ENCODE measurements at regions not wholly inside any gene's neighbourhood (a gene's known extent, or its start where the extent isn't known, plus 50 kb on each side); places are given as distances from the start of the nearest gene placed in this dataset.

- Histone ChIP-seq H3K27me3 (ENCODE audit: control insufficient read depth in 3 of 3, insufficient read depth in 3 of 3, low read length in 2 of 3) (peaks cover 0 to 2% (median 0%) of the 10 kb centered on the region in 3 donors), H3K36me3 (ENCODE audit: control insufficient read depth in 4 of 4, insufficient read depth in 4 of 4, low read length in 4 of 4) (no peaks in the 10 kb centered on the region), H3K4me3 (no peak overlapping the region), H3K9ac (ENCODE audit: insufficient read depth in 1 of 2, low read length in 2 of 2) (no peak overlapping the region), H3K9me3 (ENCODE audit: control insufficient read depth in 4 of 4, insufficient read depth in 3 of 4, low read length in 3 of 4) (peaks cover 0 to 8% (median 0%) of the 10 kb centered on the region in 4 donors), H3K4me1 (ENCODE audit: control insufficient read depth in 5 of 5, insufficient read depth in 5 of 5, low read length in 5 of 5) (no peaks in the 10 kb centered on the region), H3K27ac (ENCODE audit: low read depth in 1 of 2, low read length in 1 of 2) (no peak overlapping the region)
- 93 to 96% methylated on average over 3 of the region's 3 CpGs for WGBS, 2 donors
- TF ChIP-seq CTCF (IDR thresholded peaks at IDR 0.05; ENCODE audit: control extremely low read depth, extremely low read depth) = no peak
- ATAC-seq (ENCODE audit: insufficient read depth, low FRiP score) (no peak), DNase-seq (no peak)
Observed at GRCh38 chr10:131666091-131666490, 234.7 kb upstream of the PPP2R2D start.

DNA sequence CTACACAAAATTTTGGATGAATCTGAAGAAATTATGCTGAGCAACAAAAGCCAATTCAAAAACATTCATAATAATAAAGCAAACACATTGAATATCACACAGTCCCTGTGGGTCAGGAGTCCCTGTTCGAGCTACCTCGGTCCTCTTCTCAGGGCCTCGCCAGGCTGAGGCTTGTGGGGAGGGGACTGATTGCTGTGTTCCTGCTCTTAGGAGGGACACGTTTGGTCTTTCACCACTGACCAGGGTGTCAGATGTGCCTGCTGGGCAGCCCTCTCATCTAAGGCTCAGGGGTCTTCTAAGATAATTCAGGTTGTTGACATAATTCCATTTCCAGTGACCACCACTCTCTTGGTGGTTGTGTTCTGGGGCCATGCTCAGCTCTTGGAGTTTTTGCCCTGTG lies 233.8 kb upstream of the PPP2R2D start:
- Histone ChIP-seq H3K4me1 (ENCODE audit: control insufficient read depth in 5 of 5, insufficient read depth in 5 of 5, low read length in 5 of 5) (no peaks in the 10 kb centered on the region), H3K4me3 (no peak overlapping the region), H3K27me3 (ENCODE audit: control insufficient read depth in 3 of 3, insufficient read depth in 3 of 3, low read length in 2 of 3) (peaks cover 0 to 2% (median 0%) of the 10 kb centered on the region in 3 donors), H3K9me3 (ENCODE audit: control insufficient read depth in 4 of 4, insufficient read depth in 3 of 4, low read length in 3 of 4) (peaks cover 0 to 13% (median 2%) of the 10 kb centered on the region in 4 donors), H3K9ac (ENCODE audit: insufficient read depth in 1 of 2, low read length in 2 of 2) (no peak overlapping the region), H3K27ac (ENCODE audit: low read depth in 1 of 2, low read length in 1 of 2) (no peak overlapping the region), H3K36me3 (ENCODE audit: control insufficient read depth in 4 of 4, insufficient read depth in 4 of 4, low read length in 4 of 4) (no peaks in the 10 kb centered on the region)
- DNase-seq (no peak), ATAC-seq (ENCODE audit: insufficient read depth, low FRiP score) (no peak)
- 64 to 77% methylated on average over 4 of the region's 4 CpGs for WGBS, 2 donors
- no peak for TF ChIP-seq CTCF (IDR thresholded peaks at IDR 0.05; ENCODE audit: control extremely low read depth, extremely low read depth)

DNA sequence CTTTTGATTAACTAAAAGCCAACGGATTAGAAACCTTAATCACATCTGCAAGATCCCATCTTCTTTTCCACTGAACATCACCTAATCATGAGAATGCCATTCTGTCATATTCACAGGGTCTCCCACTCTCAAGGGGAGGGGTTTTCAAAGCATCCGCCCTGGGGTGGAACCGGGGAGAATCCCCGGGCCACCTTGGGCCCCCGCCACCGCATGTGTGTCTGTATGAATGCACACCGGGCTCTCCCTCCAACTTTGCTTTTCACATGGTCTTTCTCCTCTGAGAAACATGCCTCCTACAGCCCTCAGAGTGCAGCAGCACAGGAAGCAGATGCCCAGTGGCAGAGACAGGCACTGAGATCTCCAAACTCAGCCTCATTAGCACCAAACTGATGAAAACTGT lies 233.2 kb upstream of the PPP2R2D start:
- Histone ChIP-seq H3K36me3 (ENCODE audit: control insufficient read depth in 4 of 4, insufficient read depth in 4 of 4, low read length in 4 of 4) (no peaks in the 10 kb centered on the region), H3K9ac (ENCODE audit: insufficient read depth in 1 of 2, low read length in 2 of 2) (no peak overlapping the region), H3K27ac (ENCODE audit: low read depth in 1 of 2, low read length in 1 of 2) (no peak overlapping the region), H3K4me1 (ENCODE audit: control insufficient read depth in 5 of 5, insufficient read depth in 5 of 5, low read length in 5 of 5) (no peaks in the 10 kb centered on the region), H3K4me3 (no peak overlapping the region), H3K27me3 (ENCODE audit: control insufficient read depth in 3 of 3, insufficient read depth in 3 of 3, low read length in 2 of 3) (peaks cover 0 to 2% (median 0%) of the 10 kb centered on the region in 3 donors), H3K9me3 (ENCODE audit: control insufficient read depth in 4 of 4, insufficient read depth in 3 of 4, low read length in 3 of 4) (peaks cover 0 to 13% (median 2%) of the 10 kb centered on the region in 4 donors)
- no peak for DNase-seq
- no peak for ATAC-seq (ENCODE audit: insufficient read depth, low FRiP score)
- WGBS, 2 donors = 89 to 91% methylated on average over 7 of the region's 7 CpGs
- TF ChIP-seq CTCF (IDR thresholded peaks at IDR 0.05; ENCODE audit: control extremely low read depth, extremely low read depth) = no peak

- Histone ChIP-seq H3K27me3 (ENCODE audit: control insufficient read depth in 3 of 3, insufficient read depth in 3 of 3, low read length in 2 of 3) (peaks cover 0 to 2% (median 0%) of the 10 kb centered on the region in 3 donors), H3K36me3 (ENCODE audit: control insufficient read depth in 4 of 4, insufficient read depth in 4 of 4, low read length in 4 of 4) (no peaks in the 10 kb centered on the region), H3K4me1 (ENCODE audit: control insufficient read depth in 5 of 5, insufficient read depth in 5 of 5, low read length in 5 of 5) (no peaks in the 10 kb centered on the region), H3K27ac (ENCODE audit: low read depth in 1 of 2, low read length in 1 of 2) (no peak overlapping the region), H3K4me3 (no peak overlapping the region), H3K9ac (ENCODE audit: insufficient read depth in 1 of 2, low read length in 2 of 2) (no peak overlapping the region), H3K9me3 (ENCODE audit: control insufficient read depth in 4 of 4, insufficient read depth in 3 of 4, low read length in 3 of 4) (peaks cover 0 to 16% (median 2%) of the 10 kb centered on the region in 4 donors)
- ATAC-seq (ENCODE audit: insufficient read depth, low FRiP score) = no peak
- 64 to 70% methylated on average over 7 of the region's 7 CpGs for WGBS, 2 donors
- no peak for TF ChIP-seq CTCF (IDR thresholded peaks at IDR 0.05; ENCODE audit: control extremely low read depth, extremely low read depth)
- no peak for DNase-seq
Observed at GRCh38 chr10:131668903-131669302, 231.9 kb upstream of the PPP2R2D start.
